AG10803 (cell line): ENCODE measurements at regions not wholly inside any gene's neighbourhood (a gene's known extent, or its start where the extent isn't known, plus 50 kb on each side); places are given as distances from the start of the nearest gene placed in this dataset.

Experiments
- DNase-seq: peaks from one replicate; pipeline ENCODE4 v3.0.0; 2010; ENCODE audit warnings: low read depth
- H3K4me3 ChIP-seq: 2 replicates; pipeline ENCODE4 v1.5.1; 2011; ENCODE audit warnings: mild to moderate bottlenecking, low read length, control low read depth
- CTCF ChIP-seq: conservative IDR thresholded peaks from 2 replicates; pipeline ENCODE4 v1.5.1; 2011; ENCODE audit warnings: mild to moderate bottlenecking, low read length, control low read depth, inconsistent platforms

GRCh38 chr7:110205899-110206298 lies 885.0 kb upstream of the LRRN3 start:
- TF ChIP-seq CTCF = no peak
- DNase-seq = no peak
- H3K4me3 ChIP-seq = no peak overlapping the region

DNA sequence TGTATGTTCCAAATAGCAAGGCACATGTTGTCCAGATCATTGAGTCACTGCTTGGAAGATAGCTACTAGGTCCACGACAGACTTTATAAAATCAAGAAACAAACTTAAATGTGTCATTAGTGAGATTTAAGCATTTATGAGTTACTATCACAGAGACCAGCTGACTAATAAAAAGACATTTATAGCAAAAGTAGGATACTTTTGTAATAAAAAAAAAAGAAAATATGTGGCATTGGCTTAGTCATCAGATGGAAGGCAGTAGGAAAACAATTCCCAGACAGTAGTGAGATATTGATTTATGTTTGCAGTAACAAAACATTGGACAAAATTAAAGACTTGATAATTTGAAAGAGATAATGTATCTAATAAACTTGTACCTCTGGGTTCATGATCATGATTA lies 881.0 kb upstream of the LRRN3 start:
- H3K4me3 ChIP-seq = no peak overlapping the region
- no peak for TF ChIP-seq CTCF
- DNase-seq = no peak

- DNase-seq = no peak
- H3K4me3 ChIP-seq = no peak overlapping the region
- no peak for TF ChIP-seq CTCF
Observed at GRCh38 chr7:110210941-110211608, 879.9 kb upstream of the LRRN3 start.

GRCh38 chr7:110224643-110225042 lies 866.3 kb upstream of the LRRN3 start:
- no peak overlapping the region for H3K4me3 ChIP-seq
- DNase-seq = no peak
- TF ChIP-seq CTCF = no peak

DNA sequence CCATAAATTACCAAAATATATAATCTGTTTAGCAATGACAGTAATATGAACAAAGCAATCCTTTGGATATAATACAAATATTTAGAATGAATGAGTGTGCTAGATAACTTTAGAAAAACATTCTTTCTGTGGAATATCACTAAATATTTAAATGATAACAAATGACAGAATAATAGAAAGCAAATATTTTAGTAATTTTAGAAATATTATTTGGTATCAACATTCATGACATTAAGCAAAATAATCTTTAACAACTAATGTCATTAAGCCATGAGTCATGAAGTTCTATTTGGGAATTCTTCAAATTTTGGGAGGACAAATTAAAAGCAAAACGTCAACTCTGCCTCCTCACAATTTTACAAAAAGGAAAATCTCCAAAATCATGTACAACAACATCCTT lies 844.8 kb upstream of the LRRN3 start:
- no peak for TF ChIP-seq CTCF
- H3K4me3 ChIP-seq = no peak overlapping the region
- no peak for DNase-seq

DNA sequence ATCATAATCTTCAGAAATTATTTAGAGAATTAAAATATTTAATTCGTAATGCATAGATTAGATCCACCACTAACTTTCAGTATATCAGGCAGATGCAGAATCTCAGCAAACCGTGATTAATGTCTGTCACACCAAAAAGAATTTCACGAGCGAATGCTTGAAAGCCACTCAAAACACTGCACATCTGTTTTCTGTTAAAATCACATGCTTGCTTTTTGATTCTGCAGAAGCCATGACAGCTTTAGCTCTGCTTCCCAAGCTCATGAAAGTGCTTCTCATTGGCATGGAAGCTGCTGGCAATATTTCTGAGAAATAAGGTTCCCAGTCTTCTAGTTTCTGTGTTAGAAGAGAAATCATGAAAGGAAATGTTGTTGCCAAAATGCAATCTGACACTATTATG lies 837.8 kb upstream of the LRRN3 start:
- no peak for TF ChIP-seq CTCF
- DNase-seq = no peak
- H3K4me3 ChIP-seq = no peak overlapping the region

DNA sequence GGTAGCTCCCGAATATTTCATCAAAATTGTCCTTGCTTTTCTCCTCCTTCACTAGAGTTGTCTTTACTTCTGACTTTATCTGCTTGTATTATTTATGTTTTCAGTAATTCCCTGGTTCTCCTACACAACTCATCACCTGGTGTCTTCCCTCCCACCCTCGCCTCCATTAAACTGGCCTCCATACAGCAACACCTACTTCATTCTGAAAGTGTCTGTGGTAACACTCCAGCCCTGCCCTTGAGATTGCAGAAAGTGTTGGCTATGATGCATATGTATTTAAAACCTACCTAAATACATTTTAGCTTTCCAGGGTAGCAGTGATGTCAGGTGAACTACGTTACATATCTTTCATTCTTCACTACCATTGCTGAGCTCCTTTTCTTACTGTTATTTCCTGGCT lies 833.3 kb upstream of the LRRN3 start:
- H3K4me3 ChIP-seq = no peak overlapping the region
- TF ChIP-seq CTCF = no peak
- no peak for DNase-seq
